Medulla oblongata (tissue), 1 donor: ENCODE measurements at regions not wholly inside any gene's neighbourhood (a gene's known extent, or its start where the extent isn't known, plus 50 kb on each side); places are given as distances from the start of the nearest gene placed in this dataset.
"Not testable (repeated sequence)": the region's sequence is repeated elsewhere in the genome, so short reads cannot be mapped to it uniquely, and the experiment has no call there.

Experiments used
- DNase-seq: peaks from one replicate; pipeline ENCODE4 v3.0.0-alpha.2; 2015; ENCODE audit errors: extremely low spot score

DNA sequence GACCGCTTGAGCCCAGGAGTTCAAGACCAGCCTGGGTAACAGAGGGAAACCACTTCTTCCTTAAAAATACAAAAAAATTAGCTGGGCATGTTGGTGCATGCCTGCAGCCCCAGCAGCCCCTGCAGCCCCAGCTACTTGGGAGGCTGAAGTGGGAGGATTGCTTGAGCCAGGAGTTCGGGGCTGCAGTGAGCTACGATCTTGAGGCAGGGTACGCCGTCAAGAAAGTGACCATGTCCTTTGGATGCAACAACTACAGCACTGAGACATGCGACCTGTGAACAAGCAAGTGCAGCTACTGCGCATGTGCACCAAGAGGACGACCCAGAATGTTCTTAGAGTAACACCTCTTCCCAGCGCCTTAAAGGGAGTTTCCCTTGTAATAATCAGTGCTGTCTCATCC lies 66.6 kb upstream of the ZNF479 start:
- no peak for DNase-seq

DNA sequence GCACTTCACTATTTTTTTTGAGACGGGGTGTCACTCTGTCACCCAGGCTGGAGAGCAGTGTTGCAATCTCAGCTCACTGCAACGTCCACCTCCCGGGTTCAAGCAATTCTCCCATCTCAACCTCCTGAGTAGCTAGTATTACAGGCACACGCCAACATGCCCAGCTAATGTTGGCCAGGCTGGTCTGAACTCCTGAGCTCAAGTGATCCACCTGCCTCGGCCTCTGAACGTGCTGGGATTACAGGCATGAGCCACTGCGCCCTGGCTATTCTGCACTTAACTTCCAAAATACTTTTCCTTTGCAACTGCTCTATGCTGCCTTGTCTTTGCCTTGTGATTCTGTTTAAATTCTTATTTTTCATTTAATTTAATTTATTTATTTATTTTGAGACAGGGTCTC lies 67.0 kb upstream of the ZNF479 start:
- DNase-seq: no peak

DNA sequence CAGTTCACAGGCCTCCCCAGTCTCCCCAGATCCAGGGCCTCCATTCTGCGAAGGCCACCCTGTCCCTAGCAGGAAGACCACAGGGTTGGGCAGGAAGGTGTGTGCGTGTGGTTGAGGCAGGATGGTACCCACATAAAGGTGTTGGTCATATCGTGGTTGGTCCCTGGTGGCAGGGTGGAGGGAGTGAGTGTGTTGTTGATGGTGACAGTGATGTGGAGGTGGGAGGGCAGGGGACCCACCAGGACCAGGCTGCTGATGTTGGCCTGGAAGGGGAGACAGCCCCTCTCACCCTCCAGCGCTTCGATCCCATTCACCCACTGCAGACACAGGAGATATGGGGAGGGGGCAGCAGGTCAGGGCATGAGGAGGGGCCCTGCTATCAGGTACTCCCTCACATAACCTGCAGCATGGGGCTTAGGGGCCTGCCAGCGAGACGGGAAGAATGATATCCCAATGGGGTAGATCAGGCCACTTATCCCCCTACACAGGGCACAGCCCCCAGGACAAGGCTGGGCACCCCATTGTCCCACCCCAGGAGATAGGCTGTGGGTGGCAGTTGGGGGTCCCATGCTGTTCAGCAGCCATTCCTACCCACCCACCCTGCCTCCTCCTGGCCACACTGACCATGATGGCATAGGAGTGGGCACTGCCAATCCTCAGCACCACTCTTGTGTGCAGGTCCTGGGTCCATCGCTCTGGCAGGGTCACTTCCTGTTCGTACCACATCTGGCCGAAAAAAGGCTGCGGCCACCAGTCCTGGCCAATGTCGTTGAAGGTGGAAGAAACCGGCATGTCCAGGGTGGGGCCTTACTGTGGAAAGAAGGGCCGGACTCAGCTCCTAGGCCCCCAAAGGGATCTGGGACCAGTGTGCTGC lies 69.0 kb upstream of the ZNF479 start:
- DNase-seq: no peak

DNA sequence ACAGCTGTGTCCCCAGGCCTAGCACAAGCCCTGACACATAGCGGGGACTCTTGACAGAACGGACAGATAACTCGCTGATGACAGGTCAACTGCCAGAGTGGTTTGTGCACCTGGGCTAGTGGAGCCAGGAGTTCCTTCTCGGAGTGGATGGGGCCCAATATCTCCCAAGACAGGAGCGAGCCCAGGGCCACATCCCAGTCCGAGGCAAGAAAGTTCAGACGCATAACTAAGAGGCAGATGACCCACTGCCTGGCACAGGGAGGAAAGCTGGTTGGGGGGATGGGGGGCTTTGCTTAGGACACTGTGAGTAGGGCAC lies 69.6 kb upstream of the ZNF479 start:
- no peak for DNase-seq

DNA sequence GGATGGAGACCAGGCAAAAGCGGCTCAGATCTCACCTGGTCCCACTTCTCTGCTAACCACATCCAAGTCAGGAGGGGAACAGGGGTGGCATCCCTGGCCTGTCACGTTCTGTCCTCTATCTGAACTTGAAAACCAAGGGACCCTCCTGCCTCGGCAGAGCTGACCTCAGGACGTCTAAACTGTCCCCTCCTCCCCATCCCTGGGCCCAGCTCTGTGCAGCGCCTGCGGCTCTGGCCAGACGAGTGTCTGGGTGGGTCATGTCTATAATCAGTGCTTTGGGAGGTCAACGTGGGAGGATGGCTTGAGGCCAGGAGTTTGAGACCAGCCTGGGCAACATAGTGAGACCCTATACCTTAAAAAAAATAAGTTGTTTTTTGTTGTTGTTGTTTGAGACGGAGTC lies 70.0 kb upstream of the ZNF479 start:
- no peak for DNase-seq

DNA sequence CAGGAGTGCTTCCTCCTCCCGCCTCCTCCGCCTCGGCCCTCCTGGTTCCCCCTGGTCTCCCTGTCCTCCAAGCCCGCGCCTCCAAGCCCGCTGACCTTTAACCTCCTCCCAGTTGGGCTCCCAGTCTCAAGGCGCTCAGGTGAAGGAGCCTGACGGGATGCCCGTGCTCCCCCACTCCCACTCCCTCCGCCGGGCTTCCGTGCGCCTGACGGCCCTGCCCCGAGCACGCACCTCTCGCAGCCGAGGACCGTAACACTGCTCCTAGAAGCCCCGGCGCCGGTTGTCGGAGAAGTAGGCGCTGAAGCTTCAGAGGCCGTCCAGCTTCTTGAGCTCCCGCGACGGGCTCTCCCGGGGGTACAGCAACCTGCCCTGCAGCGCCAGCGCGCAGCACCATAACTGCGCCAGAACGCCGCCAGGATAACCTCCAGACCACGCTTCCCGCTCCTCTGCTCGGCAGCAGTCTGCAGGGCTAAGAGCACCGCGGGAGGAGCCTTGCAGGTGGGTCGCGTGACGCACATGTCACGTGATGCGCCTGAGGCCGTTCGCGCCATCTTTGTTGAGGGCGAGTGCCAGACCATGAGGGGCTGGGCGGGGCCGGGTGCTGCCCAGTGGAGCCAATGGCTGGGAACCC lies 71.0 kb upstream of the ZNF479 start:
- DNase-seq: no peak

DNA sequence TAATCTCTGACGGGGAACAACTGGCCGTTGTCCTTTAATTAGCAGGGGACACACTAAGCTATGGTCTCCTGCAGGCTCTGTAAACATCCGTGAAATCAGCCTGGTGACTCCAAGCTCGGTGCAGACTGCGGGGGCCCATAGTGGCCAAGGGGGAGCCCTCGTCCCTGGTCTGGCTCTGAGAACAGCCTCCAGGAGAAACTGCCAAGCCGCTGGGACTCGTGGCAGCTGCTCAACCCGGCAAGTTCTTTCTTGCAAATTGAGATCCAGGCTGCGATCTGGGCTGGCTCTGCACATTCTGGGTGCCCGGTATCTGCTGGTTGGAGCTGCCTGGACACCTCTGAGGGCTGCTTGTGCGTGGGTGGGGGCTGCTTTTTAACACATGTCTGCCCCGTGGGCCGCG lies 71.6 kb upstream of the ZNF479 start:
- peak; percentile 17 for DNase-seq

DNA sequence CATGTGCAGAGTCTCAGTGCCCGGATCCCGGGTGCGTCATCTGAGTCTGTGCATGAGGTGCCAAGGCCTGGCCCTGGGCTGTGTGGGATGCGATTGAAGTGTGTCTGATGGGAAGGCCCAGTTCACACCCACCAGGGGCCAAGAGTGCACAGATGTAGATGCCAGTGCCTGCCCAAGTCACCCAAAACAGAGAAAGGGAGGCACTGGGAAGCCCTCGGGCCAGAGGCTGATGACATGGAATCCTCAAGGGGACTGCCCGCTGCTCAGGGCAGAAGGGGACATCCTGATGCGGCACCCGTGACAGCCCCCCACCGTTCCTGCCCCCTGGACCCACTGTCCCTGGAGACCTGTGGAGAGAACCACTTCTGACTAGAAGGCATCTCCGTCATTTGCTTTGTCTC lies 72.2 kb upstream of the ZNF479 start:
- no peak for DNase-seq

DNA sequence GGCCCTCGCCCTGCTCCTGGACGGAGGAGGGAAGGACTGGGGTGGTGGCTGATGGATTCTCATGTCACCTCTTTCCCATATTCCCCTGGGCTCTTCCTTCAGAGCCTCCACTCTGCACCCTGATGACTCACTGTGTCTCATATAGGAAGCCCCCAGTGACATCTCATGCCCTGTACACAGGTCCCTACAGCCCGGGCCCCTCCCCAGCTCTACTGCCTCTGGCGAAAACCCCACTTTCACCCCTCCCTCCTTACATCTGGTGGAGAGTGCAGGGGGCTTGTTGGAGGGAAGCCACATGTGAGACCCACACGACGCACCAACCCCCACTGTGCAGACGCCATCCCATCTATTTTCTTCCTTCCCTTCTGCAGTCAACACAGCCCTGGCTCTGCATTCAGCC lies 72.8 kb upstream of the ZNF479 start:
- no peak for DNase-seq

DNA sequence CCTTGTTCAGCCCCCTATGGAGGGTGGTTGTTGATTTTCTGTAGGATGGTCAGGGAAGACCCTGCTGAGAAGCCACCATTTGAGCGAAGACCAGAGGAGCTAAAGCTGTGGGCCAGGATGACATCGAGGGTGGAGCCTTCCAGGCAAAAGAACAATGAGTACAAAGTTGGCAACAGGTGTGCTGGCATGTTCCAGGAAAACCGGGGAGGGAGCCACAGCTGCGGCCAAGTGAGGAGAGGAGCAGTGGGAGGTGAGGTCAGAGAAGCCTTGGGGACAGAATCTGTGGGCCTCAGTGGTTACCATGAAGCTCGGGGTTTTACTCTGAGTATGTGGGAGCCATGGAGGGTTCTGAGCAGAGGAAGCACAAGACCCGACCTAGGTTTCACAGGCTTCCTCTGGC lies 75.6 kb upstream of the ZNF479 start:
- no peak for DNase-seq

DNA sequence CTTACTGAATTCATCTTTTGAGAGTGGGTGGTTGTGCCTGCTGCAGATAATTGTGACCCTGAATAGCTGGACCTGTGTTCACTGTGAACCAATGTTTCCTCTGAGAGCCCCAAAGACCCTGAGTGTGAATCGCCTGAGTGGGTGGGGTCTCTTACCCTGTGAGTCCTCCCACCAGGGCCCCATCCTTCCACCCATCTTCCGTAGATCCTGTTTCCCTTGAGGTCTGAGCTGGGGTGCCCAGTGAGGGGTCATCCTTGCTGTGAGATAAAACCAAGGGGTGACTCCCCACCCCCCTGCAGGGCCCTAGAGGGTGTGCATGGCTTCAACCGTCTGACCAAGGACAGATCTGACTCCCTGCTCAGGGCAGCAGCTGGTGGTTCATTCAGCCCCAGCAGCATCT lies 78.0 kb upstream of the ZNF479 start:
- DNase-seq: no peak

DNA sequence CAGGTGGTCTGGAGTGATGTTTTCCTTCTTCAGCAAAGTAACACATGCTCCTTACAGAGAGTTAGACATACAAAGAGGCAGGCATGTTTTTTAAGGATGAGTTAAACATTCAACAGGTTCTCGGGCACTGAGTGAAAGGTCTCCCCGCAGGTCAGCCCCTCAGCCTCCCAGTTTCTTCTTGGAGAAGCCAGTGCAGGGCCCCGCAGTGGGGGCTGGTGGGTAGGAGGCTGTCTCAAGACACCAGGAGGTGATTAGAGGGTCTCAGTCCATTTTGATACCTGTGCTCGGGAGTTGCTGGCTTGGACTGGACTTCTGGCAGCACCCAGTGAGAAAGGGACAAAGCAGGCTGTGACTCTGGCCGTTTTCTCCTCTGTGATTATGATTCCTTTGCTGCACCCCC lies 78.6 kb upstream of the ZNF479 start:
- no peak for DNase-seq

DNA sequence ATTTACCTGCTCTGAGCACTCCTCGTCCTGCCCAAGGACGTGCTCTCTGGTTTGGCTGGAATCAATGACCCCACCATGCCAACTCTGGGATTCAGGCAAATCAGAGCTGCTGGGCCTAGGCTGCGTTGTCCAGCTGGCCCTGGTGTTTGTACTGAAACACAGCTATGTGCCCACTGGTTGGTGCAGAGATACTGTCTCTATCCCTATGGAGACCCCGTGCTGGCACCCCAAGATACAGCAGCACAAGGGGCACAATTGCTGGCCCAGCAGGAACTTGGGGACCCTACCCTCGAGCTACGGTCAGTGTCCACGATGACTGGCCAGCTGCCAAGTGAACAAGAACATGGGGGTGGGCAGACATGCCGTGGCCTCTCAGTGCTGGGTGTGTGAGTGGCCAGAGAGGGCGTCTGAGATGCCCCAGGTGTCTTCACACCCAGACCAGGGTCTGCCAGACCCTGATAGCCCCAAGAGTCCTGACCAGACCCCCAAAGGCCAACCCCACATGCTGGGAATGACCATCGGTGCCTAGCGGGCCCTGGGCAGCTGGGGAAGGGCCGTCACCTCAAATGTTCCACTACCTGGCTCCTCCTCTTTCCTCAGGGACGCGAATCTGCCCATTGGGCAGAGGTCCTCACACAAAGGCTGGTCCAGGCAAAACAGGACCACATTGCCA lies 79.3 kb upstream of the ZNF479 start:
- DNase-seq: no peak

DNA sequence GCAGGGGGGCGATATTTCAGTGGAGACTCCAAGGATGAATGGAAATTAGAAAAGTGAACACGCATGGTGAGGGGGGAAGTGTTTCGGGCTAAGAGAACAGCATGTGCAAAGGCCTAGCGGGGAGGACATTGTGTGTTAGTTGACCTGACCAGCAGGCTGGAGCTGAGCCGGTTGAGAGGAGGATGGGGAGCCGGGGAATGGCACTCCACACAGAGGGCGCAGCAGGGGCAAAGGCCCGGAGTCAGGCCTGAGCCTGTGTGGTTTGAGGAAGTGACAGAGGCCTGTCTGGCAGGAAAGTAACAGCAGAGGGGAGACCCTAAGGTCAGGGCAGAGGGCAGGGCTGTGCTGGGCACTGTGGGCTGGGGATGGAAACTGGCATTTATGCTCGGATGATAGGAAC lies 83.2 kb upstream of the ZNF479 start:
- DNase-seq: no peak

DNA sequence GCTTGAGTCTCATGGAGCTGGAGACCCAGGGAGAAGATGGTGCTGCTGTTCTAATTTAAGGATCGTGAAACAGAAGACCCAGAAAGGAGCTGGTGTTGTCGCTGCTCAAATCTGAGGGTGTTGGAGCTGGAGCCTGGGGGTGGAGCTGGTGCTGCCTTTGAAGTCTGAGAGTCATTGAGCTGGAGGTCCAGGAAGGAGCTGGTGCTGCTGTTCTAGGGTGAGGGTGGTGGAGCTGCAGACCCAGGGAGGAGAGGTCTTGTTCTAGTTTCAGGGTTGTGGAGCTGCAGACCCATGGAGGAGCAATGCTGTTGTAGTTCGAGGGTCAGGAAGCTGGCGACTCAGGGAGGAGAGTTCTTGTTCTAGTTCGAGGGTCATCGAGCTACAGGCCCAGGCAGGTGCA lies 84.1 kb upstream of the ZNF479 start:
- DNase-seq: no peak

DNA sequence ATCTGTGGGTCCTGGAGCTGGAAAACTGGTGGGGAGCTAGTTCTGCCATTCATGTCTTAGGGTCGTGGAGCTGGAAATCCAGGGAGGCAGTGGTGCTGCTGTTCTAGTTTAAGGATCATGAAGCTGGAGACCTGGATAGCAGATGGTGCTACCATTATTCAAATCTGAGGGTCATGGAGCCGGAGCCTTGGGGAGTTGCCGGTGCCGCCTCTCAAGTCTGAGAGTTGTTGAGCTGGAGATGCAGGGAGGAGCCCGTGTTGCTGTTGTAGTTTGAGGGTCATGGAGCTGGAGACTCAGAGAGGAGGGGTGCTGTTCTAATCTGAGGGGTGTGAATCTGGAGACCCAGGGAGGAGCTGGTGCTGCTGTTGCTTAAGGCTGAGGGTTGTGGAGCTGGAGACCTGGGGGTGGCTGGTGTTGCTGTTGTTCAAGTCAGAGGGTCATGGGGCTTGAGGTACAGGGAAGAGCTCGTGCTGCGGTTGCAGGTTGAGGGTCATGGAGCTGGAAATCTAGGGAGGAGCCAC lies 86.0 kb upstream of the ZNF479 start:
- no peak for DNase-seq

DNA sequence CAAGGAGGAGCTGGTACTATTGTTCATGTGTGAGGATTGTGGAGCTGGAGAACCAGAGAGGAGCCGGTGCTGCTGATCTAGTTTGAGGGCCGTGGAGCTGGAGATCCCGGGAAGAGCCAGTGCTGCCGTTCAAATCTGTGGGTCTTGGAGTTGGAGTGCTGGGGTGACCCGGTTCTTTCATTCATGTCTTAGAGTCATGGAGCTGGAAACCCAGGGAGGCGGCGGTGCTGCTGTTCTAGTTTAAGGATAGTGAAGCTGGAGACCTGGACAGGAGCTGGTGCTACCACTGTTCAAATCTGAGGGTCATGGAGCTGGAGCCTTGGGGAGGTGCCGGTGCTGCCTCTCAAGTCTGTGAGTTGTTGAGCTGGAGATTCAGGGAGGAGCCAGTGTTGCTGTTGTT lies 88.5 kb upstream of the ZNF479 start:
- DNase-seq: no peak

DNA sequence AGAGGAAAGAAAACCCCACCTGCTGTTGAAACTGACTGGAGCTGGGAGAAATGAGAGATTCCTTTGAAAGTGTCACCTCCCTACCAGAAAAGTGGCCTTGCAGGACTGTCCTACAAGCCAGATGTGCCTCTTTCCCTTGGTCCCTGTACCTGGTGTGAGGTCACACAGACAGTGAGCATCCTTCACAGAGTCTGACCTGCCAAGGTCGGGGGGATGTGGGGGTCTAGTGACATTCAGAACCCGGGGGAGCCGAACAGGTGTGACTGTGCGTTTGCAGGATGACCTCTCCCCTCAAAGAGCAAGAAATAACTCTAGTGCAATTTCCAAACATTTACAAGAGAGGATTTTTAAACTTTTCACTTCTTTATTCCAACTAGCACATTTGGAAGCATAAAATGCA lies 93.4 kb upstream of the ZNF479 start:
- DNase-seq: no peak

DNA sequence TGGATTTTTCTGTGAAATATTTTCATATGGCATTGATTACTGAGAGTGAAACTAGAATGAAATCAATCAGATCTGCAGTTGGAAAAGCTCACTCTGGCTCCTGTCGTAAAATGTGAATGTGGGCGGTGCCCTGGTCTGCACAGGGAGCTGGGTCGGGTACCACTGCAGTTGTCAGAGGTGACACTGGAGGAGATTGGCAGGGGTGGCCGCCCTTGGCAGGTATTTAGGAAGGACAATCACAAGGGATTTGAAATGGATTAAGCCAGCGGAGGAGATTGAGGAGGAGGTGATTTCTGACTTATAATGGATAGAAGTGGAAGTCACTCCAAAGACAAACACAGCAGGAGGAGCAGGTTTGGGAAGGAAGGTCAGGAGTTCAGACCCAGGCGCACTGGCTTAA lies 109.0 kb upstream of the ZNF479 start:
- not testable (repeated sequence) for DNase-seq

DNA sequence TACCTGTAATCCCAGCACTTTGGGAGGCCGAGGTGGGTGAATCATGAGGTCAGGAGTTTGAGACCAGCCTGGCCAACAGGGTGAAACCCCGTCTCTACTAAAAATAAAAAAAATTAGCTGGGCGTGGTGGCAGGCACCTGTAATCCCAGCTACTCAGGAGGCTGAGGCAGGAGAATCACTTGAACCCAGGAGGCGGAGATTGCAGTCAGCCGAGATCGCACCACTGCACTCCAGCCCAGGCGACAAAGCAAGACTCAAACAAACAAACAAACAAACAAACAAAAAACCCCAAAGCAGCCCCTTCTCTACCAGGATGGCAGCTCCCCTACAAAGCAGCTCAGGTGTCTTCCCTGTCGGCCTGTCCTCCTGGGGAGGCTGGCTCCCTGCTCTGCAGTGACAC lies 111.3 kb upstream of the ZNF479 start:
- not testable (repeated sequence) for DNase-seq

DNA sequence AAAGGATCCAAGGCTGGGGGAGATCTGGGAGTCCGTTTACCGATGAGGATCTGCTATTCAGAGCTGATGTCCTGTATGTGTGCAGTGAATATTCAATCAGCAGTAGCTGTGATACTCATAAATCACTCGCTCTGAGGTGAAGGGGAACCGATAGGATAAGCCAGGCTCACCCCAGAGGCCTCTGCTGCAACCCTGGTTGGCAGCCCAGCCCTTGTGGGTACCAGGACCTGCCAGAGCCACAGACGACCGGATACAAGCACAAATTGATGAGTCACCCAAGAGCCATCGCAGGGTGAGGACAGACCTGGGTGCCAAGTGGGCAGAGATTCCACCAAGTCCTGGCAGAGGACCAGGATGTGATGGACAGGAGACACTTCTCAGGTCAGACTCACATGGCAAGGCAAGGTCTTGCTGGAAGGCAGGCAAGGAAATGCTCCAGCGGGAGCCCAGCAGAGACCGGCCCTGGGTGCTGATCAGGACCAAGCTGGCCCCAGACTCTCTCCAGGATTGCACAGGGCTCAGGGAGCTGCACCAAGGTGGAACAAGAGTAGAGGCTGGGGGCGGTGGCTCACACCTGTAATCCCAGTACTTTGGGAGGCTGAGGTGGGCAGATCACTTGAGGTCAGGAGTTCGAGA lies 112.2 kb upstream of the ZNF479 start:
- not testable (repeated sequence) for DNase-seq

DNA sequence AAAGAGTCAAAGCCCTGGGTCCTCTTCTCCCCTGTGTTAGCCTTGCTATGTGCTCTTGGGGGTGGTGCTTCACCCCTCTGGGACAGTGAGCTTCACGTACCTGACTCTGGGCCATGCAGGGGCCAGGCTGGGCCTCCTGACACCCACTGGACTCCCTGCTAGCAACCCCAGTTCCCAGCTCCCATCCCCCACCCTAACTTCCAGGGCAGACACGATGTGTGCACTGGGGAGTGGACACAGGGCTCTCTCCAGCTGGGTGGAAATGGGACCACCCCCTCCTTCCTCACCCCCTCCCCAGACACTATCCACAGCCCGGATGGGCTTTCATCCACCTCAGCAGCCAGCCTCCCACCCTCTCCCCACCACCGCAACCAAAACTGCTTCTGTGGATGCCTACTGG lies 113.0 kb upstream of the ZNF479 start:
- no peak for DNase-seq
